Activated gamma-delta T cell treated with anti-CD3 and anti-CD28 coated beads, Interleukin-2, amount 50 U/mL, for 16 hours (primary cell): ENCODE measurements at regions not wholly inside any gene's neighbourhood (a gene's known extent, or its start where the extent isn't known, plus 50 kb on each side); places are given as distances from the start of the nearest gene placed in this dataset.
"Not testable (repeated sequence)": the region's sequence is repeated elsewhere in the genome, so short reads cannot be mapped to it uniquely, and the experiment has no call there.

ENCODE experiments used
- DNase-seq: peaks from one replicate; pipeline ENCODE4 v3.0.0-alpha.2; 2020; ENCODE audit warnings: low read depth

DNA sequence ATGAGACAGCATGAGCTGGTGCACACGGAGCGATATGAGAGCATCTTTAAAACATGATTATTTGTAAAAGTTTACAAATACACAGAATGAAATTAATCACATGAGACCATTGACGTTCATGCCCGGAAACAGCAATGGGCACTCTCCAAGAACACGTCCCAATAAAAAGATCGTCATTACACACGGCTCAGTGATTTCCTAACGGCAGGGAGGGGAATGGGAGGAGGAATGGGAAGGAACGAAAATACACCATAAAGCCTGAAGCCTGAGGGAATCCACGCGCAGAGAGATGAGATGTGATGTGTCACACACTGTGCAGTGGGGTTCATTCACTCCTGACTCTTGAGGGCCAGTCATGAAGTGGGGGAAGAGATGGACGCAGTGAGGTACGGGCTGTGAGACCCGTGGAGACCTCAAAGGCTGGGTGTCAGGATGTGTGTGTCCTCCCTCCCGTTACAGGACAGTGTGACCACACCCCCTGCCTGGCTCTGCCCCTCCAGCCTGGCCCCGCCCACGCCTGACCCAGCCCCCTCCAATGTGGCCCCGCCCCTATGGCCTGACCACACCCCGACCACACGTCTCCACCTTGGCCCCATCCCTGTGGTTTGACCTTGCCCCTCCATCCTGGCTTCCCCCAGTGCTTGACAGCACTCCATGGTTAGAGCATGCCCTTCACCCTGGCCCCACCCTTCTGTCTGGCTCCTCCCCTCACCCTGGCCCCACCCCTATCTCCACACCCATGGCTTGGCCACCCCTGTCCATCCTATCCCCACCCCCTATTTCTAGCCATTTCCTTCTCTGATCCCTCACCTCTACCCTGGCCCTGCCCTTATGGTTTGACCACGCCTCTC lies 270.5 kb upstream of the SFSWAP start:
- not testable (repeated sequence) for DNase-seq

DNA sequence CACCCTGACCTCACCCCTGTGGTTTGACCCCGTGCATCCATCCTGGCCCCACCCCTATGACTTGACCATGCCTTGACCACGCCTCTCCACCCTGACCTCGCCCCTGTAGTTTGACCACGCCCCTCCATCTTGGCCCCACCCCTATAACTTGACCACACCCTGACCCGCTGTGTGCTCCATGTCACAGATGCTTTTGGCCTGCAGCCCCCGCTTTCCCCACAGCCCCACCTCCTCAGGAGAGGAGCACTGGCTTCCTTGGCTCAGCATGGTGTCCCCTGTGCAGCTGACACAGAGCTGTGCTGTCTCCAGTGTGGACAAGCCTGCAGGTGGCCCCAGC lies 269.9 kb upstream of the SFSWAP start:
- no peak for DNase-seq

DNA sequence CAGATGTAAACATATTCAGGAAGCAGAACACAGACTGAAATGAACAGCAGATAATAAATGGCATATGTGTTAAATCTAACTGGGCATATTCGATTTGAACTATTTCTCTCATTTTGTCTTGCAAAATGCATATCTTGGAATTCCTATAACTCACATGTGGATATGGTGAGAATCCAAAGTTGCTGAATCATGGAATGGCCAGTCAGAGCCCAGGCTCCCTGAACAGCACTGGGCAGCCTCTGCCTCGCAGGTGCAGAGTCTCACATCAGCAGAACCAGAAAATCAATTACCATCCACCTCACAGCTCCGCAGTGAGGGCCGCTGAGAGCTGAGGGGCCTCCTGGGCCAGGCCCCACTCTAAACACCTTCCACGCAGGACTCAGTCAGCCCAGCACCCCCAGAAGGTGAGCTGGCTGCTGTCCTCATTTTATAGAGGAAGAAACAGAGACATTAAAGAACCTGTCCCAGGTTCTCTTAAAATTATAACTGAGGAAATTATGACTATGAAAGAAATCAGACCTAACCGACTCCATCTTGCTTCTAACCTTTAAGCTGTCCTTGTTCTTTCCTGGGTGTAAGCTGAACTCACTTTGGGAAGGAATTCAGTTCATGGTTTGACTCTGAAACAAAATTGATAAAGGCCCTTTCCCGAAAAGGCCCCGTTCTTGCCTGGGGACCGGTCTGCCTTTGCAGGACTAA lies 269.1 kb upstream of the SFSWAP start:
- no peak for DNase-seq

DNA sequence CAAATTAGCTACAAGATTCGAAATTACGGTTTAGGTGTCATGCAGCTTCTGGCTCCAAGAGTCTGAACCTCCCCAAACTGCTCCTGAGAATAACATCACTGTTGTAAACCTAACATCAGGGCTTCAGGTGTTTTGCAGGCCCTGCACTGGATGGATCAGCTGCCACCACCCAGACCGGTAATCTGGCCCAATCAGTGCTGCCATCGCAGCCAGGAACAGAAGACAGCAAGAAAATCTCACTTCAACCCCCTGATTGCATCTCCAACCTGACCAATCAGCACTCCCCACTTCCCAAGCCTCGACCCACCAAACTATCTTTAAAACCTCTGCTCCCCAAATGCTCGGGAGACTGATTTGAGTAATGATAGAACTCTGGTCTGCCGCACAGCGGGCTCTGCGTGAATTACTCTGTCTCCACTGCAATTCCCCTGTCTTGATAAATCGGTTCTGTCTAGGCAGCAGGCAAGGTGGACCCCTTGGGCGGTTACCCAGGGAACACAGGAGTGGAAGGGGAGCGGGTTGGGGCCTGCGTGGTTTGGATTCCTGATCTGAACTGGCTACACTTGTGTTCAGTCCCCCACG lies 268.5 kb upstream of the SFSWAP start:
- no peak for DNase-seq

DNA sequence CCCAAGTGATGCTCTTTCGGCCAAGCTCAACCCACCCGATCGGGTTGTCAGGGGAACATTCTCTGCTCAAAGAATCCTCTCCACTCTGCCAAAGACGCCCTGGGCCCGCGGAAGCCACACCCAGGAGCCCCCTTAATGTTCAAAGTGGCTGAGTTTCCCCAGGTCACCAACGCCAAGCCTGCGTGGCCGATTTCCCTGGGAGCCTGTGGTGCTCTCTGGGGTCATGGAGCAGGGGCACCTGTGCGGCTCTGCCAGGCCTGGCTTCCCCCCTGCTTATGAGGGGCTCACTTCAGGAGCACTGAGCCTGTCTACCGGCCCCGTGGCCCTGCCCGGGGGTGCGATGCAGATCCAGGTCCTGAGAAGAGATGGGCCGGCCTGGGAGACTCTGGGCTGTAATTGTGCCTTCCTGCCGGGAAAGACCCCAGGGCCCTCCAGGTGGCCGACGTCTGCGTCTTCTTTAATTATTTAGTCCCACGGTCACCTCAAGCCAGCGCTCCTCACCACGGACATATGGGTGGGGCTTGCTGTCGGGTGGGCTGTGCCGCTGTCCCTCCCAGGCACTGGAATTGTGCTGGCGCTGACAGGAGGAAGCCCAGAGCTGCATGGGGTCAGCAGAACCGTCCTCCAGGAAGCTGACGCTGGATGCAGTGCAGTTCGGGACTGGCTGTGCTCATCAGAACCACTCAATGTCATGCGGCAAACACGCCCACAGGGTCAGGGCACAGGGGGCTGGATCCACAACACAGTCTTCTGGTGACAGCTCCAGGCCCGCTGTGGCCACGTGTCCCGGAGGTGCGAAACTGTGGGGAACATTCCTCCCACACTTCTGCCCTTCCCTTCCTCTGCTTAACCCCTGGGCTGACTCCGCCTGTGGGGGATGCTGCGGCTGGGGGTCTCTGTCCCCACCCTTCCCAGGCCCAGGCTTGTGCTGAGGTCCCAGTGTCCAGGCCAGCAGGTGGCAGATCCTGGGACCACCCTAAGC lies 267.6 kb upstream of the SFSWAP start:
- no peak for DNase-seq

DNA sequence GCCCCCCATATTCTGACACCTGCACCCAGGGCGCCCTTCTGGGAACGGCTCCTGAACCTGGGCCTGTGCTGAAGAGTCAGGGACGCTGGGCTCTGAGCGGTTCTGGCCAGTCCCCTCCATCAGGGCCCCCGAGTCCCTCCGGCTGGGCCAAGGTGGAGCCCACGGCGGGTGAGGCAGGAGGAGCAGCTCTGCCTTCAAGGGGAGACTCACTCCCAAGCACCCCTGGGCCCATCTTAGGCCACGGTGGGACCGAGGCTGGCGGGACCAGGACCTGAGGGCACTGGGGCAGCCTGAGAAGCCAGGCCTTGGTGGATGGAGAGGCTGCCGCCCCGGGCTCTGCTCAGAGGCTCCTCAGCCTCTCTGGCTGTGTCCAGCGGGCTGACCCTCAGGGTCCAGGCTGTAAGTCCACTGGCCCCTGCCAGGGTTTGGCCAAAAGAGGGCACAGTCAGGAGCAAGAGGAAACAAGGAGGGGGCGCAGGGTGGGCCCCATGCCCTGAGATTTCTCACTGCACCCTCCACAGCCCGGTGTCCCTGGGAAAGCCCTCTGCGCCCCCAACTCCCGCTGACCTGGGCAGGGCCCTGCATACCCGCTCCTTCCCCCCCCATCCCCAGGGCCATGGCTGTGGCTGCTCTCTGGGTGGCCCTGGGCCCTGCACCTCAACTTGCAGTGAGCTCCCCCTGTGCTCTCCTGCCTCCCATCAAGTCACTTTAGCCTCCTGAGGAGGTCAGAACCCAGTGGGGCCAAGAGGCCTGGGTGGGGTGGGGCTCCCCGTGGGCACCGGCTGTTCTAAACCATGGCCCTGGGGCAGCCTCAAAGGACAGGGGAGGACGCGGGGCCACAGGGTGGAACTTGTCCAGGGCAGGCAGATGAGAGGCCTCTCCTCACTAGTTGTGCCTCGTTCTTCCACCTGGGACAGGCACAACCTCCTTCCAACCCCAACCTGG lies 266.4 kb upstream of the SFSWAP start:
- DNase-seq, result no peak

DNA sequence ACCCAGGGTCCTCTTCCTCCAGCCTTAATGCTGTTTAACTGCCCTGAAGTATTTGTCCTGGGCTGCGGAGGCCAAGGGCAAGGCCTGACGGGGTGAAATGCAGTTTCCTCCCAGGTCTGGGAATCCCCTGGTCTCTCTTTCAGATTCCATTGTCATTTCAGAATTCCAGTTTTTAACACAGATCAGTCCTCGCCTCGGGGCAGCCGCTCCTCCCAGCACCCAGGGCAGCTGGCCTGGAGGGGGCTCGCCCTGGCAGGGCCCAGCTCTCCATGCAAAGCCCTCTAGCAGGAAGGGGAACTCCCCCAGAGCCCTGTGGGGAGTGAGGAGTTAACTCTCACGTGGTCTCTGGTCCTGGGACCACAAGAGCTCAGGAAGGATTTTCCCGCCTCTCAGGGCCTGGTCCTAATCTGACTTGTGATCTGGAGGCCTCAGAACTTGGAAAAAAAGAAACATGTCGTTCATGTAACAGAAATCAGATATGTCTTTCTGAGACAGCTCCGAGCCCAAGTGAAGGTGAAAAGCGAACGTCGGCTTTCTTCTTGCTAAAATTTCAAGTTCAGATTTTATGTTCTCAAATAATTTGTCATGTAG lies 265.6 kb upstream of the SFSWAP start:
- DNase-seq, result no peak

DNA sequence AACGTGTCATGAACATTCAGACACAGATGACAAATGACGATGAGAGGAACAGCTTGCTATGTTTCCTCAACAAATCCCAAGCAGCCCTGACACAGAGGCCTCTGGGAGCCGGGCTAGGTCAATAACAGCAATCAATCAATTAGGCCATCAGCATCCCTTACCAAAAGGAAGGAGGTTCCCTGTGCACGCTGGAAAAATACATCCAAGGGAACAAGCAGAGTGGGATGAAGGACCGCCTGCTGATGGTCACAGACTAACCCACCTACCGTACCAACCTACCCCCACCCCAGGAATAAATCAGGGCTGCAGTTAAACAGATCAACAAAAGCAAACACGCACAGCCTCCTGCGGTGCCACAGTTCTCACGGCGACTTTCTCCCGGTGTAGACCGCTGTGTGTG lies 265.1 kb upstream of the SFSWAP start:
- DNase-seq, result no peak

DNA sequence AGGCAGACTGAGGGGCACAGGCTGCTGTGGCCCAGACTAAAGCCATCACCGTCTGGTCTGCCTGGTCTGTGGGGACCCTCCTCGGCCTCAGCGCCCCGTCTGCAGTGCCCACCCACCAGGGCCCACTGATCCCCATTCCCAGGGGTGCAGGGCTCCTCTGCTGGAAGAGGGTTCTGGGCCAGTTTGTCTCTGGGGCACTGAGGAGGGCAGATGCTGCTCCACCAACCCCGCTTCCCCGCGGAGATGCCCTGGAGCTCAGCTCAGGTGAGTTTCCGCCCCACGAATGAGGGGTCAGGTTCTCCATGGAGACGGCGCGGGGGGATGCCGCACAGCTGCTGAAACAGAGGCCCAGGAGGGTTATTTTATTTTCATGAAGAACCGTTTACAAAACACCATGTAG lies 263.3 kb upstream of the SFSWAP start:
- not testable (repeated sequence) for DNase-seq

DNA sequence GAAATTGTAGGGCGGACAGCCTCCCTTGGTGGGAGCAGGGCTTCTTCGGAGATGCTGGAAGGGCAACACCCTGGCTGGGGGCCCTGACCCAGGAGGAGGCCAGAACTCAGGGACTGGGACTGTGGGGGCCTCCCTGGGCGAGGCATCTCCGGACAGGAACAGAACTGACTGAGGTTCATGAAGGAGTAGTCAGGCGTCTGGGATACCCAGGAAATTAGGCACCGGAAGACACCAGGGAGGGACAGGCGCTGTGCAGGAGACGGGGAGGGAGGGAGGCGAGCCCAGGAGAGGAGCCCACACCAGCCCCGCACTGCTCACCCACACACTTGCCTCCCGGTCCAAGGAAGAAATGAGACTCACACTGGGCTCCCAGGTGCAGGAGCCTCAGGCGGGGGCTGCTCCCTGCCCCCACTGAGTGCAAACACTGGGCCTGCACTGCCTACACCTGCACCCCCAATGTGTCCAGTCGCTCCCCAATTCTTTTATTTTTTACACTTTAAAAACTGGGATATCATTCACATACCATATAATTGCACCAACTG lies 262.6 kb upstream of the SFSWAP start:
- DNase-seq, result no peak

DNA sequence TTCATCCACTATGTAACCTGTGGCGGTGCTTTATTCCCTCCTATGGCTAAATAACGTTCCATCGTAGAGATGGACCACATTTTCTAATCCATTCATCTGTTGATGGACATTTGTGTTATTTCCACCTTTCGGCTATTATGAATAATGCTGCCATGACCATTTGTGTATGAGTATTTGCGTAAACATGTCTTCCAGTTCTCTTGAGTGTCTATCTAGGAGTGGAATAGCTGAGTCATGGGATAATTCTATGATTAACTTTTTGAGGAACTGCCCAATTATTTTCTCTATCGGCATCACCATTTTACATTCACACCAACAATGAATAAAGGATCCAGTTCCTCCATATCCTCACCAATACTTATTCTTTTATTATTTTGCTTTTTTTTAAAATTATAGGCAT lies 261.9 kb upstream of the SFSWAP start:
- no peak for DNase-seq

DNA sequence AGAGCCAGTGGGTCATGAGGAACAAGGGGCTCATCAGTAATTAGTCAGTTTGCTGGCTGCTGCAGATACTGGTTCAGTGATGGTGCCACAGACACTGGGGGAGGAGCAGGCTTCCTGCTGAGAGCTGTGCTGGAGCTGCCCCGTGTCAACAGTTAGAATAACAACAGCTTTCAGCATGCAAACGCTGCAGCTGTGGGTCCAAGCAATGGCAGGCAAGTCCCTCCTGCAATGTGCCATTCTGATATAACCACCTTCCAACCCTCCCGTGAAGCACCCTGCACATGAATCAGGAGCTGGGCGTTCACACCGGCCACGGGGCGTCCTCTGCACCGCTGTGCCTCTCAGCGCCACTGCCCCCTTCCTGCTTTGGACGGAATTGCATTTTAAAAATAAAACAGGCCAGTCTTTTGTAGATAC lies 258.4 kb upstream of the SFSWAP start:
- no peak for DNase-seq

DNA sequence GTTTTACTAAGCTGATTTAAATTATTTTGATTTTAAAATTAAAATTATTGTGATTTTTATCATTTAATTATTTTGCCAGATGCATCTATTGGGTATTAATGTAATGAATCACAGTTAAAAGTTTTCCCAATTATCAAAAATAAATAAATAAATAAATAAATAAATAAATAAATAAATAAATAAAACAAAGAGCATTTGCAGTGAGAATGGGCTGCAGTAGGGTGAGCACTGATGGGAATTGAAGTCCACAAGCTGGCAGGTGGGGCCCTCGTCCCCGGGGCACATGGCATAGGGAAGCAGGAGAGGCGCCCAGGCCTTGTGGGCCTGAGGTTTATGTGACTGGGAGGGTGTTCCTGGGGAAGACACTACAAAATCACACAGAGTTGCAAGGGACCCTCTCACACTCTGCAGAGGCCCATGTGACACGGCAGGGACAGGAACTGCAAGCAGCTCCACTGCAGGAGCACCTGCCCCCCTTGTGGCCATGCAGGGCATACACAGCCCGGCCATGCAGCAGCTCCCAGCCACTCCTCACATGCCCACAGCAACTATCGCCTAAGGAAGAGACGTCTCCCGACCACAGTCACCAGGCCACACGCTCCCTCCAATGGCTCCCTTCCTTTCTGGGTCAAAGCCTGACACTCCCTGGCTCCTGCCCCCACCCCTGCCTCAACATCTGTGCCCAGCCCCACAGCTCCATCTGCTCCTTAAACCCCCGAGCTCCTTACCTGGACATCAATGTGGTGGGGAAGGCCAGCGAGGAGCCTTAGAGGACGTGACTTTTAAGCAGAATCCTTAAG lies 256.3 kb upstream of the SFSWAP start:
- DNase-seq, result no peak

DNA sequence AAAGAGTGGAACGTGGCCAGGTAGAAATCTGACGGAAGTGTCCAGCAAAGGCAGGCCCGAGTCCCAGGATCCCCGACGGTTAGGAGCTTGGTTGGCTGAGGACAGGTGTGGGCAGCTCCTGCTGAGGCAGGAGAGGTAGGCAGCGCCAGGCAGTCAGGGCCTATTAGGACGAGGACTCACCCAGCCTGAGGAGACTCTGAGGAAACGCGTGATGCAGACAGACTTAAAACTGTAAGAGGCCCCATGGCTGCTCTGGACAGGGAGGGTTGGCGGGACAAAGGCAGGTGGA lies 255.7 kb upstream of the SFSWAP start:
- DNase-seq, result no peak

DNA sequence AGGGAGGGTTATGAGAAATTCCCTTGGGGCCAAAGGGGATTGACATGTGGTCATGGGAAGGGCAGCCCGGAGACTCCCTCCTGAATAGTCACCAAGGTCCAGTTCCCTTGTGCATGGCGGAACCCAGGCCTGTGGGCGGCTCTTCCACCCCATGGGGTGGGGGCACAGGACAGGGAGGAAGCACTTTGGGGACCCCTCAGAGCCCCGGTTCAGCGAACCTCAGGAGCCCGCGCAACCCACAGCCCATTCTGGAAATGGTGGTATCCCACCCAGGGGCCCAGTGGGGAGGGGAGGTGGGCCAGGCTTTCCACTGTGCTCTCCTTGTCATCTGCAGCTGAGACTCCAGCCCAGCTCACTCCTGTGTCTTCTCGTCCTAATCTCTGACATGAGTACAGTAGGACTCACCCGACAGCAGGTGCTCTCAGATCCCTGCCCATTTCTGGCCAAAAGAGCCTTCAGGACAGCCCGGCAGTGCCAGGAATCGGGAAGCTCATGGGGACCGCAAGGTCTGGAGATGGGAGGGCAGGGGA lies 255.2 kb upstream of the SFSWAP start:
- DNase-seq, result no peak

DNA sequence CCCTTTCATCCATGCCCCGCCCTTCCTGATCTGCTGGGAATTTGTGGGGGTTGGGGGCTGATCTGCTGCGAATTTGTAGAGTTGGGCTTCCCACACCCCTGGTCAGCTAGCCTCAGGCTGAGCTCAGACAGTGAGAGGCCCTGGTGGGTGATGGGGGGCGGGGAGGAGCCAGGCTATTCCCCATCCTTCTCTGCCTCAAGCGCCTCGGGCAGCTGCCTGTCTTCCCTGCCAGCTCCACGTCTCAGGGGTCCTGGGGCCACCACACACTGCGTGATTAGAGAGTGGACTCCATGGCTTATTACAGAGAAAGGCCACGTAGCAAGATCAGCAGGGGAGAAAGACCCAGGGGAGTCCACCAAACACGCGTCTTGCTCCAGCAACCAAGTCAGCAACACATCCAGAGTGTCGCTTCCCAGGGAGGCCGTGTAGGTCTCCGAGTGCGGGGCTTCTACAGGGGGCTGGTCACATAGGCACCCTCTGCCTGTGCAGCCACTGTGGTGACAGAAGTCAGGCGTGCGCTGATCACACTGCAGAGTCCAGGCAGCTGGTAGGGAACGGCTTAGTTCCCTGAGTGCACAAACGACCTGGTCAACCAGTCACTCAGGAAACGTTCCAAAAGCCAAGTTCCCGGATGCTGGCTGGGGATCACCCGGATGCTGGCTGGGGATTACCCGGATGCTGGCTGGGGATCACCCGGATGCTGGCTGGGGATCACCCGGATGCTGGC lies 254.4 kb upstream of the SFSWAP start:
- DNase-seq, result no peak

DNA sequence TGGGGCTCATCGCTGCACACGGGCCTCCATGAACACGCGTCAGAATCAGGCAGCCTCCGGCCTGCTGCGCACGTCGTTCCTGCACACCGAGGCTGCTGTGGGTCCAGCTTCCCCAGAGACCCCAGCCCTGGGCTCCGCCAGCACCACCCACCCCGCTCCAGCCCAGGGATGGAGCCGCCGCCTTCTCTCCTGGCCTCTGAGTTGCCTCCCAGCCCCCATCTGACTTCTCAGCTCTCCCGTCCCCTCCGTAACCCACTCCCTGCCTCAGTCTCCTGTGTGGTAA lies 253.9 kb upstream of the SFSWAP start:
- DNase-seq, result no peak

DNA sequence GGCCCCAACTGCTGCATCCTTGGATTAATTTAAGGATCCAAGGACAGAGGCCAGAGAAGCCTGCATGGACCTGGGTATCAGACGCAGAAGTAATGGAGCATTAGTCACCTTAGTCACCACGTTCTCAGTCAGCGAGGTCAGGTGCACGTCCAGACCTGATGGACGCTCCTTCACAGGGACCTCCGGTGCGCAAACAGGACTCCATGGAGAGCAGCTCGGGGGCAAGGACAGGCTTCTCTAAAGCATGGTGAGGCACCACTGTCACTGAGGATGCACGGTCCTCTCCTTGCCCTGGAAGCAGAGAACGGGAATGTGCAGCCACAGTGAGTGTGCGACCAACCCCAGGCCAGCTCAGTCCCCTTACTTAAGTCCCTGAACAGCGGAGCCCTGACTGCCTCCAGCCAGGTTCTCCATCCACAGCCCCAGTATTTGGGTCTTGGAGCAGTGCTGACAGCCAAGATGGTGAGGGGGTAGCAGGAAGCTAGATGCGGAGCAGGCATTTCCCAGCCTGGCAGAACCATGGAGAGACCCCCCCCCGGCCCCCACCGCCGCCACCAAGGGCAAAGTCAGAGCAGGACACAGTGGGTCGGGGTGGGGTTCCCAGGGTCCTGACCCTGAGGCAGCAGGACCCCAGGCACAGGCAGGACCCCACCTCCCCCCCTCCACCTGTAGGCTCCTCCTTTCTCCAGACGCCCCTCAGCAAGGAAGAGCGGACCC lies 253.4 kb upstream of the SFSWAP start:
- no peak for DNase-seq

DNA sequence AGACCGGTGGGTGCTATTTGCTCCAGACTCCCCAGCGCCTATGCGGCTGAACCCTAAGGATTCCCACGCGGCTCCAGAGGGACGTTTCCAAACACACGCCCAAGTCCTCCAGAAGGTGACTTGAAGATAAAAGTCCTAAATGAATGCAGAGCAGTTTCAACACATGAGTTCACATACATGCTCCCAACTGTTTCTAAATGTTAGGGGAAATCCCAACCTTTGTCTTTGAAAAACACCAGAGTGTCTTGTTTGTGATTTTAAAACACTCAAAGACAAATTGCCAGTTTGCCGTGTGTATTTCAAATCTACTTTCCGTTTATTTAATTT lies 252.9 kb upstream of the SFSWAP start:
- DNase-seq, result no peak
